Transverse colon (tissue), 3 donors: ENCODE measurements at regions not wholly inside any gene's neighbourhood (a gene's known extent, or its start where the extent isn't known, plus 50 kb on each side); places are given as distances from the start of the nearest gene placed in this dataset.
"Not testable (repeated sequence)": the region's sequence is repeated elsewhere in the genome, so short reads cannot be mapped to it uniquely, and the experiment has no call there.

ENCODE experiments used
- CTCF ChIP-seq, 5 experiments: fragments of 200-600 bp in 3 of 5; fragments of 450-650 bp in 2 of 5; sonication (generic) in 3 of 5; IDR thresholded peaks; 1 replicate in 2 of 5; 2 replicates in 3 of 5; pipeline ENCODE4 v1.5.1; 2016 to 2017; ENCODE audit warnings: antibody characterized with exemption in 5 of 5, inconsistent platforms in 3 of 5, mild to moderate bottlenecking in 2 of 5, moderate library complexity in 1 of 5
- EP300 ChIP-seq: sonication (generic); formaldehyde crosslinking; IDR thresholded peaks from one replicate; pipeline ENCODE4 v1.6.1; 2017; ENCODE audit warnings: antibody characterized with exemption, low read depth
- POLR2A ChIP-seq: fragments of 450-650 bp; IDR thresholded peaks from one replicate; pipeline ENCODE4 v1.6.1; 2016; ENCODE audit warnings: antibody characterized with exemption, mild to moderate bottlenecking, moderate library complexity

DNA sequence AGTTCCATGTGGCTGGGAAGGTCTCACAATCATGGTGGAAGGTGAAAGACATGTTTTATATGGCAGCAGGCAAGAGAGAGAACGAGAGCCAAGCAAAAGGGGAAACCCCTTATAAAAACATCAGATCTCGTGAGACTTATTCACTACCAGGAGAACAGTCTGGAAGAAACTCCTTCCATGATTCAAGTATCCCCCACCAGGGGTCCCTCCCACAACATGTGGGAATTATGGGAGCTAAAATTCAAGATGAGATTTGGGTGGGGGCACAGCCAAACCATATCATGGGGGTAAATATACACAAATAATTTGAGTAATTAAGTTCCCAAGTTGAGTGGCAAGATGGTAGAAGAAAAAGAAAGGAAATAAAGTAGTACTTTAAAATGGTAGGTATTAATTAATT is 91.0 kb upstream of the CCDC91 start:
- TF ChIP-seq CTCF (IDR thresholded peaks at IDR 0.05); POLR2A; EP300: not testable (repeated sequence)
